ENCODE measurements at regions not wholly inside any gene's neighbourhood (a gene's known extent, or its start where the extent isn't known, plus 50 kb on each side); places are given as distances from the start of the nearest gene placed in this dataset.

DNA sequence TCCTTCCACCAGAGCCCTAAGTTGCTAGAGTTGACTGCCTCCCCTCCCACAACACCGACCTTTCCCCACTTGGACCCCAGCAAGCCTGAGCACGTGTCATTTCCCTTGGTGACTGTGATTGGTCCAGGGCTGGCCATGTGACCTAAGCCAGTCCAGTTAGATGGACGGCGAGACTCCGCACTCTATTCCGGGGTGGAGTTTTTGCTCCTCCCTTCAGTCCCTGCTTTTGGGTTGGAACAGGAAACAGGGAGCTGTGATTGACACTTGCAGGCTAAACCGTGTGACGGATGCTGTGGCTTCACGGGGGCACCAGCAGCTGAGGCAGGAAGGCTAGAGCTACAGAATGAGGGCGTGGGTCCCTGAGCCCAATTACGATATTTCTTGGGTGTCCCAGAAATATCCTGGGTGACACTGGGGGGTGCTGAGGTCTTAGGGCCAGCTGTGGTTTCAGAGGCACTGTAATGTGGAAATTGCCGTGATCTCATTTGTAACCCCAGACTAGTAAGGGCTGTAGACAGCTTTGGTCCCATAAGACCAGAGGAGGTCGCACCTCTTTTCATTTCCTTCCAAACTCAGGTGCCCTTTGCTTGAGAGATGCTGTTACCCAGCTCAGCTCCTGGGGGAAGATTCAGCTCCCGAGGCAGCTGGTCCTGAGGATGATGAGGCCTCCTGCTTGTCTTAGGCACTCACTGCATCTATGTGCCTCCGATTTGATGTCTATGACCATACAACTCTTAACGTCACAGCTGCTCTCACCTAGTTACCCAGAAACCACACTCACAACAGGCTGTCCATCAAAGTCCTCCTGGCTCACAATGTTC lies 102.7 kb upstream of the NPTX2 start:
- no peak for DNase-seq

DNA sequence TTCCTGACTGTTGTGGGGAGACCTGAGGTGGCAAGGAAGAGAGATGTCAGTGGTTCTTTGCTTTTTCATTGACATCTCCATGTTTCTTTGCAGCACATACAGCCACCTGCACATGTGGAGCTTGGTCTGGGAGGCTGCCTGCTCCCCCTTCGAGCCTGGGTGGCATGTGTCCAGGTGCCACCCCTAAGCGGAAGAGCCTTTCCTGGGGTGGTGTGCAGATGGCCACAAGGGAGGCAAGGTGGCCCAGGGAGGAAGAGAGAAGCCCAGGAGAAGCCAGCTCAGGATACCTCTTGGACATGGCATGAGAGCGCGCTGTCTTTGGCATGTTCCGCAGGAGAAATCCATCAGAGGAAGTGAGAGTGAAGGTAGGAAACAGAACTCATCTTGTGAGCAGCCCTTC lies 105.9 kb upstream of the NPTX2 start:
- no peak for DNase-seq

DNA sequence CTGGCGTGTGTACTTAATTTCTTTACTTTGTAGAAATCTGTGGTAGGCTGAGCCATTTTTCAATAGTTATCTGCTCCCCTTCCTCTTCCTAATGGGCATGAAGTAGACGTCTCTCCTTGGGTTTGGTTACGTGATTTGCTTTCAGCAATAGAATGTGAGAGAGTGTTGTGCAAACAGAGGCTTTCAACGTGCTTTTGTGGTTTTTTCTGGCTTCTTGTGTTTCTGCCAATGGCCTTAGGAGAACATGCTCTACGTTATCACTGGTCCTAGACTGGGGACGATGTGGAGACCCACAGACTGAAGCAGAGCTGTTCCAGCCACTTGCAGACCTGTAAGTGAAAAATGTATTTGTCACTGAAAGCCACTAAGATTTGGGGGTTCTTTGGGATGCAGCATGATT lies 107.2 kb upstream of the NPTX2 start:
- DNase-seq = no peak

DNA sequence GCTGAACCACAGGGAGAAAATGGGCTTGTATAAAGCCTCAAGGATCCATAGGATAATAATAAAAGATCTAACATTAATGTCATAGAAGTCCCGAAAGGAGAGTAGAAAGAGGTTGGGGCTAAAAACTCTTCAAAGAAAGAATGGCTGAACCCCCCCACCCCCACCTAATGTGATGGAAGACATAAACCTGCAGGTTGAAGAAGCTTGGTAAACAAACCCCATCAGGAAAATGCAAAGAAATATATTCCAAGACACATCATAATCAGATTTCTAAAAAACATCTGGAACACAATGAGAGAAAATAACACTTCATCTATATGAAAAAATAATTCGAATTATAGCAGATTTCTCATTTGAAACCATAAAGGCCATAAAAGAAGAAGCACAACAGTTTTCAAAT lies 105.6 kb upstream of the BAIAP2L1 start:
- DNase-seq = no peak

DNA sequence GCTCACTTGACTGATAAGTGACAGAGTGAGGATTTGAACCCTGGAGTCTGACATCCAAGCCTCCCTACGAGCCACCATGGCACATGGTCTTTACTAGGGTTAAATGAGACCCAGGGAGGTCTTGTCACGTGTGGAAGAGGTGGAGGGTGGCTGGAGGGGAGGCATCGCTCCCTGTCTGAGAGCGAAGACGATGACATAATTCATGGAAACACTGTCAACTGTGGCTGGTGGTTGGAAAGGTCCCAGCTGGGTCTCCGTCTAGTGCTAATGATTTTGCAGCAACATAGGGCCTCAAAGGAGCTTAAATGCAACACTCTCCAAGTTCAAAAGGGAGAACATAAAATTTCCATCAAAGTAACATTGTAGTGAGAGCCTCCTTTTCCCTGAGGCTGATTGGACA lies 99.9 kb upstream of the BAIAP2L1 start:
- DNase-seq = no peak

DNA sequence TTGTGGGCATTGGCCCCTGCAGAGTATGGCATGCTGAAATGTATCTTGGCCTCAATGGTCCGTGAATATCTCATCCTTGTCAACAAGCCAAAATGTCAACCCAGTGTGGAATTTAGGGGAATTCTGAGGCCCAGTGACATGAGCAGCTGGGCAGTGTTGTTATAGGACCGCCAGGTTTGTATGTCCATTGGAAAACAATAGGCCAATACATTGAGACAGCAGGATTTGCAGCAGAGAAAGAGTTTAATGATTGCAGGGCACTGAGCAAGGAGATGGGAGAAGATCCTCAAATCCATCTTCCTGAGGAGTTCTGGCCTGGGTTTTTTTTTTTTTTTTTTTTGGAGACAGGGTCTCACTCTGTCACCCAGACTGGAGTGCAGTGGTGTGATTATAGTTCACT lies 95.7 kb upstream of the BAIAP2L1 start:
- no peak for DNase-seq

DNA sequence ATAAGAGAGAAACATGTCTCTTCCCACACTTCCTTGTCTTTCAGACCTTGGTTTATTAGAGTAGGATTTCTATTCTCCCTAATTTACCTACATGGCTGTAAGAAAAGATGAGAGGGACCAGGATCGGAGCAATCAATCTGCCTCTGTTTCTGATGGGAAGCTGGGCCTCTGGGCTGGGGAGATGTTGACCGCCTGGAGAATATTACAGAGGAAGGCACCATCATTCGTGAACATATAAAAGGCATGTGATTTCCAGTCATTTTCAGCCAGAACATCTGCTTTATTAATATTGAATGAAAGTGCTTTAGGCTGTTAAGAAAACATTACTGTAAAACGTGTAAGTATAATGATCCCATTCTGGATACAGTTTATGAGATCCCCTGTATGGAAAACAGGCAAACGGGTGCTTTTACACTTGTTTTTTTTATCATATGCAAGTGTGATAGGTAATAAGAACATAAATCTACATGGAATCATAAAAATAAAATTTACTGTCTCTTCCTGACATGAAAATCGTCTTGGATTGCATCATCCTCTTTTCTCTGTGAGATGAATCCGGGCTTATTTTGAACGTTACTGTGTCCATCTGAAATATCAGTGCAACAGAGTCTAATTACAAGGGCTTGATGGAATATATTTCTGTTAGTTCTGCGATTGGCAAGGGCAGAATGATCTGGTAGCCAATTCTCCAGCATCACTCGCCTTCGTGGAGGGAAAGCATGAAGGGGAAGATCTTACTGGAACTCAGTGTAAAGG lies 94.5 kb upstream of the BAIAP2L1 start:
- no peak for DNase-seq

DNA sequence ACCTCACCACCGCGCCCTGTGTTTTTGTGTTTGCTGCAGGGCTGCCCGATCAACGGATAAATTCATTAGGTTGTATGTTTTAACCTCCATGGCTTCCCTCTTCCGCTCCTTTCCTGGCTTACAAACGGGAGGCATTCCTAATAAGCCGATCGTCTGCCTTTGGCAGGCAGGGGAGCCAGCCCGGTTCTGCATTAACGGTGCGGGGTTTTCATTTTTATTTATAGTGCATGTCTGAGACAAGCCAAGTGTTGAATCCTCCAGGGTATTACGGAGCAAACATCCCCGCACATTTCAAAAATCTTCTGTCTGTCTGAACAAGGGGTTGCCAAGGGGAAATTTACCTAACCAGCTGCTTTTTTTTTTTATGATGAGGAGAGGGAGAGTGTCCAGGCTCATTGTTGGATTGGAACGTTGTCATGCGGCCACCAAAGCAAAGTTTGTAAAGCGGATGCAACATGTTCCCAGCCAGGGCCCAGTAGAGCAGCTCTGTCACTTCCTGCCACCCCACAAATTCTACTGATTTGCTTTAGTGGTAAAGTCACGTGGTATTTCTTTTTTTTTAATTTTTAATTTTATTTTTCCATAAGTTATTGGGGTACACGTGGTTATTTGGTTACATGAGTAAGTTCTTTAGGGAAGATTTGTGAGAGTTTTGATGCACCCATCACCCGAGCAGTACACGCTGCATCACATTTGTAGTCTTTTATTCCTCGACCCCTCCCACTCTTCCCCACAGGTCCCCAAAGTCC lies 92.3 kb upstream of the BAIAP2L1 start:
- no peak for DNase-seq

DNA sequence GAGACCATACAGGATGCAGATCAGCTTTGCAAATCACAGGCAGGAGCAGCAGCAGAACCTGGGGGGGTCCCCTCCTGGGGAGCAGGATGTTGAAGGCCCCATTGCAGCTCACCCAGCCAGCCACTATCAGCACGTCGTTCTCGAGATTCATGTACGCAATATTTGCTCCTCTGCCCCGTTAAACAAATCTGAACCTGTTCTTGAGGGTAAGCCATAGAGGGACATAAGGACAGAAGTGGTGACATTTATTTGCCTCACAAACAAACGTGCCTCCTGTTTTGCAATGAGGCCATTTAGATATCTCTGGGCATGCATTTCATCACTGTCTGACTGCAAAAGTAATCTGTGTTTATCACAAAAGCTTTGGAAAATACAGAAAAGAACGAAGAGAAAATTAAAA lies 87.3 kb upstream of the BAIAP2L1 start:
- DNase-seq = no peak

DNA sequence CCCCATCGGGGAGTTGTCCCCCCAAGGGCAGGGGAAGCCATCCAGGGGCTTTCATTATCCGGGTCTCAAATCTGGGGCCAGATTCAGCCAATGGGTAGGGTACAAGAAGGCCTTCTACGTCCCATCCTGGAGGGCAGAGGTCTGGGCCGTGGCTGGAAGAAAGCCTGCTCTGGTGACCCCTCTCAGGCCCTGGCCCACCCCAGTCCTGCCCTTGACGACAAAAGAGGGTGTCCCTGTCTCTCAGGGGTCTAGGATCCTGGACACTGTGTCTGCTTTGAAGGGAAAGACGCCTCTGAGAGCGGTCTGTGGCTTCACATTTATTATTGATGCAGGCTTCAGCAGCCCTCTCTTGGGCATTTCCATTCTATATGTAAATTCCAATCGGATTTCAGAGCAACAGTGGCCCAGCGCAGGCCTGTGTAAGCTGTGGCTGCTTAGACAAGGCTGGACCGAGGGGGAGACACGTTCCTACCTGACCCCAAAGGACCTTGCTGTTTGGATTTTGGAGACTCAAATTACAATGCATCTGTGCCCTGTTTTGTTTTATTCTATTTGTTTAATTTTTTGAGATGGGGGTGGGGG lies 83.2 kb upstream of the BAIAP2L1 start:
- no peak for DNase-seq

DNA sequence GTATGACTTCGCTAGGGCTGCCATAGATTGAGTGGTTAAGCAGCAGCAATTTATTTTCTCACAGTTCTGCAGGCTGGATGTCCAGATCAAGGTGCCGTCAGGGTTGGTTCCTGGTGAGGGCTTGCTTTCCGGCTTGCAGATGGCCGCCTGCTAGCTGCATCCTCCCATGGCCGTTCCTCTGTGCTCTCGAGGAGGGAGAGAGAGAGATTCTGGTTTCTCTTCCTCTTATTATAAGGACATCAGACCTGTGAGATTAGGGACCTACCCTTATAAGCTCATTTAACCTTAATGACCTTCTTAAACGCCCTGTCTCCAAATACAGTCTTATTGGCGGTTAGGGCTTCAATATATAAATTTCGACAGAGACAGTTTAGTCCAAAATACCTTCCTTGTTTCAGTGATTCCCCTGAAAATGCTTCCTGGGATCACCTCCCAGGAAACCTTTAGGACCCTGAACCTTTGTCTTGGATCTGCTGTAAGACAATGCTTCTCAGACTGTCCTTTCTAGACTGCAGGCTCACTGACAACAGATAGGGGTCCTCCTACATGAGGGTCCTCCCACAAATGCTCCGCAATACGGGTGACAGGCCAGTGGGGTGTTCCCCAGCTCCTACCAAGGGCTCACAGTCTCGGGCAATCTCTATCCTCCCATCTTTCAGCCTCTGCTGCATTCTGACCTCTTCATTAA lies 82.5 kb upstream of the BAIAP2L1 start:
- DNase-seq = no peak

DNA sequence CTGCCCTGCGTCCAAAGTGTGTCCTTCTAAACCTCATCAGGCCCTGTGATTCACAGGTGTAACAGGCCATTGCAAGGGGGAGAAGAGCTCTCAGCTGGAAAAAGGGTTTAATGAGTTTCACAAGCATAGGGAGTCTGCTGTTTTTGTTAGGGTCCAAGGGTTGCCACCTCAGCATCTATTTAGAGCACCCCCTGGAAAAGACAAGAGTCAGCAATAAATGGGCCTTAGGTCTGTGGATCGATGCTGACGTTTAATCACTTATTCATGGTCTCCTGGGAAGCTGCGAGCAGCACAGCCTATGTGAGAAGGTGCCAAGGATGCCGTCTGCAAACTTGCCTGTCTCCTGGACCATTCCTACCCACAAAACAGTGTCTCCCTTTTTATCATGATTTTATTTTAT lies 78.4 kb upstream of the BAIAP2L1 start:
- no peak for DNase-seq

DNA sequence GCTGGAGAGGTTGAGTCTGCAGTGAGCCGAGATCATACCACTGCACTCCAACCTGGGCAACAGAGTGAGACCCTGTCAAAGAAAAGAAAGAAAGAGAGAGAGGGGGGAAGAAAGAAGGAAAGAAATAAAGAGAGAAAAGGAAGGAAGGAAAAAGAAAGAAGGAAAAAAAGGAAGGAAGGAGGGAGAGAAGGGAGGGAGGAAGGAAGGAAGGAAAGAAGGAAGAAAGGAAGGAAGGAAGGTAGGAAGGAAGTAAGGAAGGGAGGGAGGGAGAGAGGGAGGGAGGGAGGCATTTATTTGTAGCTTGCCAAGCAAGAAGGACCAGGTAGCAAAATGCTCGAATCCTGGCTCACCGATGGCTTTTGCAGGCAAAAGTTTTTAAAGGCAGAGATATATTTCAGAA lies 74.5 kb upstream of the BAIAP2L1 start:
- no peak for DNase-seq

DNA sequence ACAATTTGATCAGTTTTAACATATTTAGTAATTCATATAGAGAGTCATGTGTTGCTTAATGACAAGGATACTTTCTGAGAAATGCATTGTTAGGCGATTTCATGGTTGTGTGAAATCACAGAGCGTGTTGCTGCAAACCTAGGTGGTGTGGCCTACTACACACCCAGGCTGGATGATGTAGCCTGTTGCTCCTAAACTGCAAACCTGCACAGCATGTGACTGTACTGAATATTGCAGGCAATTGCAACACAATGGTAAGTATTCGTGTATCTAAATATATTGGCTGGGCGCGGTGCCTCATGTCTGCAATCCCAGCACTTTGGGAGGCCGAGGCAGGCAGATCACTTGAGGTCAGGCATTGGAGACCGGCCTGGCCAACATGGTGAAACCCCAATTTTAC lies 73.7 kb upstream of the BAIAP2L1 start:
- DNase-seq = no peak

DNA sequence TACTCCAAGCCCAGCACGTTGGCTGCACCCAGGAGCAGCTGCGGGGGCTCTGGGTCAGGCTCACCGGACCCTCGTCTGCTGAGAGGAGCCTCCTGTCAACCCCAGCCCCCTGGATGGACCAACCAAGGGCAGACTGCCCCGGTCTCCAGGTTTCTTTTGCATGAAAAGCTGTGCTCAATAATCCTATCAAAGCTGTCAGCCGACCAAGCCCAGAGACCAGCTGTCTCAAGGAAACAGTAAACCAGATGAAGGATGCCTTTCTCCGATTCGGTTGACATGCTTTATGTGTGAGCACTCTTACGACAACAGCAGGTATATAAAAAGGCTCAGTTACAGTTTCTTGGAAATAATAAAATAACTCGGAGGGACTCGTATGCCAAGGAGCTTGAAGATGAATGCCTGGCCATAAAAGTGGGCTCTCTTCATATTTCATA lies 71.6 kb upstream of the BAIAP2L1 start:
- peak; percentile 40 for DNase-seq

DNA sequence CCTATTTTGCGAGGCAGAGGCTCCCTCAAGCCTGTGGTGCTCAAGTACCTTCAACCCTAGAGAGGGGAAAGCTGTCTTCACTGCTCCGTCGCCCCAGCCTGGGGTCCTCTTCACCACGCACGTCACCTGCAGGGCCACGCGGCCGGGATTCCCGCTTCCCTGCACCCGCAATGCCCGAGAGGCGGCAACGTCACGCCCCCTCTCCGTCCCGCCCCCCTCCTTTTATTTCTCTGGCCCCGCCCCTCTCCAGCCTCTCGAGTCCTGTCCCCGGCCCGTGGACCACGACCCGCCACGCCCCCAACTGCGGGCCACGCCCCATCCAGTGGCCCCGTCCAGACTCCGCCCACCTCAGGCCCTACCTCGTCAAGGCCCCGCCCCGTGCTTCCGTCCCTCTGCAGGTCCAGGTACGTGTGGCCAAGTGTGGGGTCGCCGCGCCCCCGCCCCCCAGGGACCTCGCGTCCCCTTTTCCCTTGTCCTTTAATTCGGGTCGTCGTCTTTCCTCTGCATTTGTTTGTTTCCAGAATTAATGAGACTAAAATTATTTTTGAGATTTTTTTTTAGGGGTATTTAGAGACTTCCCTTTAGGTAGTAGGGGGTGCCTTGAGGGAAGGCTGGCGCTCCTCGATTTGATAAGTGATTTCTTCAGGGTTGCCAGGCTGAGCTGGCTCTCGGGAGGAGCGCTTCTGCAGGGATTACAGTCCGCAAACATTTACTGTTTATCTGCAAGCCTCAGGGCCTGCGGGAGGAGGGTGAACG lies 69.8 kb upstream of the BAIAP2L1 start:
- DNase-seq = peak; percentile 41

DNA sequence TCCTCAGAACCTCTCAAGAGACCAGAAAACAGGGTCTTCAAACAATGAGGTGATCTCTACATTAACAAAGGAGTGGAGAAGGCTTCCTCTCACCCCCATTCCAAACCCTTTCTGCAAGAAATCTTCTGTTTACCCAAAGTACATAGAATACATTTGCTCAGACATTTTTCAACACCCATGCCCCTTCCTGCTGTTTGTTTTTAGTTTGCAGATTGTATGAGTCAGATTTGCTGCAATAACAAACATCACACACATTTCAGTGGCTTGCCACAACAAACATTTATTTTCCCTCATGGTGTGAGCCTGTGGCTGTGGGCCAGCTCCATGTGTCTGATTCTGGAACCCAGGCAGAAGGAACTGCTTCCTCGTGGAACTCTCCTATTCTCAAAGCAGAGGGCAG lies 68.2 kb upstream of the BAIAP2L1 start:
- DNase-seq = no peak

DNA sequence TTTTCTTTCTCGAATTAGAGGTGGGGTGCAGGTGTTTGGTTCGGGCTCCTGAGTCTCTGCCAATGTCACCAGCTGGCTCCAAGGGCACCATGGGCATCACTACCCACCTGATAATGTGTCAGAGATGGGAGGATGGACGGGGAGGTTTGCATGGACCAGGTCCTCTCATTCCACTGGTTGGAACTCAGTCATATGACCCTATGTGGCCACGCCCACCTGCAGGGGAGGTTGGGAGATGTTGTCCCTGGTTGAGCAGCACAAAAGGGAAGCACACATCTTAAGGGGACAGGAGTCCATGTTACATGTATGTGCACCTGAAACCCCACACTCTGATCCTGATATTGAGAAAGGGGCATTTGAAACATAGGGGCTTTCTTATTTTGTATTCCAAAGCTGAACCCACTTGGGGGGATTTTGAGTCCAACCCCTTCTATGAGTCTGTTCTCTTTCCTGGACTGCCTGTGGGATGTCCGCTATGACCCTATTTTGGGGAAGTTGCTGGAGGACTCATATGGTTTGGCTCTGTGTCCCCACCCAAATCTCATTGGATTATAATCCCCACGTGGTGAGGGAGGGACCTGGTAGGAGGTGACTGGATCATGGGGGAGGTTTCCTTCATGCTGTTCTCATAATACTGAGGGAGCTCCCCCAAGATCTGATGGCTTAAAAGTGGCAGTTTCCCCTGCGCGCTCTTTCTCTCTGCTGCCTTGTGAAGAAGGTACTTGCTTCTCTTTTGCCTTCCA lies 66.9 kb upstream of the BAIAP2L1 start:
- no peak for DNase-seq

DNA sequence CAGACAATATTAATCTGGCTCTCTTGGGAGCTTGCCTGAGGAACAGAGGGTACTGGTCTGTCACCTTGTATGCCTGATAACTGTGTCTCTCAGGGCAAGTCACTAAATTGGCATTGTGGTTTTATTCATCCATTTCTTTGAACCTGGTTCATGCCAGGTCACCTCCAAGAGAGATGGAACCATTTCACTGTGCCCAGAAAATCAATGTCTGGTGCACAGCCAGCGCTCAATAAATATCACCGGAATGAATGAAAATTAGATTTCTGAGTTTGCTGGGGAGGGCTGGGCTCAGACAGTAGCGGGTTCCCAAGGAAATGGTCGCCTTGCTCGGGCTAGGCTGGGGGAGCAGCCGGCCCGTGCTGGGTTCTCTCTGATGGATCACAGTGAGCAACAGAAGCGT lies 64.1 kb upstream of the BAIAP2L1 start:
- DNase-seq = no peak

DNA sequence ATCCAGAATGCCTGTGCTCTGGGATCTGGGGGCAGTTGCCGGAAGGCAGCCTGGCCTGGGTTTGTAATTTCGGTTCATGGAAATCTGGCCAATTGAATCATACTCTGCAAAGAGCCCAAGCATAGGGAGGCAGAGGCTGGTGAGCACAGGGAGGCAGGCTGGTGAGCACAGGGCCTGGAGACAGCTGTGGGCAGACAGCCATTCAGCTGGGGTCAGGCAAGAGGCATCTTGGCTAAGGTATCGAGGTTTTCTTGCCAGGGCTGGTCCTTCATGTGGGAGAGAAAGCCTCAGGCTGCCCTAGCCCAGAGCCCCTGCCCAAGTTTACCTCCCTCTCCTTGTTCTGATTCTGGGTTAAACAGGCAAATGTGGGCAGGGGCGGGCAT lies 63.7 kb upstream of the BAIAP2L1 start:
- no peak for DNase-seq
